ENCODE measurements at regions not wholly inside any gene's neighbourhood (a gene's known extent, or its start where the extent isn't known, plus 50 kb on each side); places are given as distances from the start of the nearest gene placed in this dataset.
"Not testable (repeated sequence)": the region's sequence is repeated elsewhere in the genome, so short reads cannot be mapped to it uniquely, and the experiment has no call there.

- Histone ChIP-seq H3K4me3 (ENCODE audit: low read depth in 1 of 3, low read length in 3 of 3) (no peak overlapping the region), H3K9me3 (ENCODE audit: control insufficient read depth in 4 of 4, low read length in 3 of 4) (no peaks in the 10 kb centered on the region), H3K9ac (ENCODE audit: low read depth in 1 of 2, low read length in 2 of 2) (no peak overlapping the region), H3K36me3 (ENCODE audit: control insufficient read depth in 4 of 4, insufficient read depth in 3 of 4, low read depth in 1 of 4, low read length in 3 of 4) (no peaks in the 10 kb centered on the region), H3K4me1 (ENCODE audit: control insufficient read depth in 4 of 4, insufficient read depth in 4 of 4, low read length in 3 of 4) (peaks cover 0 to 1% (median 0%) of the 10 kb centered on the region in 4 donors), H3K27me3 (ENCODE audit: control insufficient read depth in 4 of 4, insufficient read depth in 4 of 4, low read length in 3 of 4) (no peaks in the 10 kb centered on the region), H3K27ac (ENCODE audit: low read depth in 1 of 2, low read length in 2 of 2) (no peak overlapping the region)
- DNase-seq (ENCODE audit: low spot score), result peak; percentile 33
- TF ChIP-seq ZBTB33 (IDR thresholded peaks at IDR 0.05) (no peak), CTCF (IDR thresholded peaks at IDR 0.05; ENCODE audit: low read depth, low read length, missing input control) (no peak), NR2F2 (IDR thresholded peaks at IDR 0.05) (no peak), EGR1 (IDR thresholded peaks at IDR 0.05; ENCODE audit: low read depth in 2 of 2) (no peak), FOXA1 (IDR thresholded peaks at IDR 0.05) (no peak), YY1 (IDR thresholded peaks at IDR 0.05) (no peak), GABPA (IDR thresholded peaks at IDR 0.05 in 1 of 2, conservative IDR thresholded peaks at IDR 0.05 in 1 of 2) (no peak), MAX (IDR thresholded peaks at IDR 0.05) (no peak), RXRA (IDR thresholded peaks at IDR 0.05) (no peak), REST (IDR thresholded peaks at IDR 0.05) (no peak), HNF4G (IDR thresholded peaks at IDR 0.05) (no peak), ATF3 (IDR thresholded peaks at IDR 0.05) (no peak), SP1 (IDR thresholded peaks at IDR 0.05) (no peak), FOXA2 (IDR thresholded peaks at IDR 0.05) (no peak), TAF1 (conservative IDR thresholded peaks at IDR 0.05) (no peak), JUND (IDR thresholded peaks at IDR 0.05) (no peak), HNF4A (conservative IDR thresholded peaks at IDR 0.05) (no peak), RAD21 (IDR thresholded peaks at IDR 0.05) (no peak)
- WGBS, result 28% methylated on average over 2 of the region's 2 CpGs
Measured at GRCh38 chr15:20106026-20106425, 435.6 kb downstream of the GOLGA6L6 start.

GRCh38 chr15:20105011-20105990, 436.3 kb downstream of the GOLGA6L6 start:
- 84% methylated on average over 2 of the region's 3 CpGs for WGBS
- not testable (repeated sequence) for DNase-seq (ENCODE audit: low spot score); H3K4me3 ChIP-seq (ENCODE audit: low read depth in 1 of 3, low read length in 3 of 3)

GRCh38 chr15:20104551-20104950, 437.0 kb downstream of the GOLGA6L6 start:
- H3K27ac ChIP-seq (ENCODE audit: low read depth in 1 of 2, low read length in 2 of 2); H3K4me3 ChIP-seq (ENCODE audit: low read depth in 1 of 3, low read length in 3 of 3); H3K36me3 ChIP-seq (ENCODE audit: control insufficient read depth in 4 of 4, insufficient read depth in 3 of 4, low read depth in 1 of 4, low read length in 3 of 4); H3K9ac ChIP-seq (ENCODE audit: low read depth in 1 of 2, low read length in 2 of 2); H3K9me3 ChIP-seq (ENCODE audit: control insufficient read depth in 4 of 4, low read length in 3 of 4); DNase-seq (ENCODE audit: low spot score); H3K27me3 ChIP-seq (ENCODE audit: control insufficient read depth in 4 of 4, insufficient read depth in 4 of 4, low read length in 3 of 4); H3K4me1 ChIP-seq (ENCODE audit: control insufficient read depth in 4 of 4, insufficient read depth in 4 of 4, low read length in 3 of 4): not testable (repeated sequence)
- 66% methylated on average over 5 of the region's 6 CpGs for WGBS

More at GRCh38 chr15:20105011-20105990, 436.3 kb downstream of the GOLGA6L6 start:
- H3K9ac ChIP-seq (ENCODE audit: low read depth in 1 of 2, low read length in 2 of 2); H3K27me3 ChIP-seq (ENCODE audit: control insufficient read depth in 4 of 4, insufficient read depth in 4 of 4, low read length in 3 of 4); H3K27ac ChIP-seq (ENCODE audit: low read depth in 1 of 2, low read length in 2 of 2); H3K9me3 ChIP-seq (ENCODE audit: control insufficient read depth in 4 of 4, low read length in 3 of 4); H3K36me3 ChIP-seq (ENCODE audit: control insufficient read depth in 4 of 4, insufficient read depth in 3 of 4, low read depth in 1 of 4, low read length in 3 of 4); H3K4me1 ChIP-seq (ENCODE audit: control insufficient read depth in 4 of 4, insufficient read depth in 4 of 4, low read length in 3 of 4): not testable (repeated sequence)

Data from liver (tissue), 8 donors.